Adrenal gland (tissue), 5 donors: ENCODE measurements at regions not wholly inside any gene's neighbourhood (a gene's known extent, or its start where the extent isn't known, plus 50 kb on each side); places are given as distances from the start of the nearest gene placed in this dataset.

ENCODE experiments used
- CTCF ChIP-seq, 6 experiments: fragments of 450-650 bp in 4 of 6; fragments of 200-600 bp in 2 of 6; sonication (generic) in 1 of 6; IDR thresholded peaks; 1 replicate in 5 of 6; 2 replicates in 1 of 6; pipeline versions ENCODE4 v1.5.1 to v1.8.0; 2016 to 2021; ENCODE audit warnings: antibody characterized with exemption in 6 of 6, mild to moderate bottlenecking in 2 of 6, moderate library complexity in 1 of 6
- POLR2A ChIP-seq, 2 donors: fragments of 450-650 bp; IDR thresholded peaks; one replicate each; pipeline ENCODE4 v1.6.1; 2017; ENCODE audit warnings: antibody characterized with exemption in 2 of 2, mild to moderate bottlenecking in 2 of 2, moderate library complexity in 1 of 2
- donor health status: DM: no; HTN: no; CAD: no.

- TF ChIP-seq CTCF (IDR thresholded peaks at IDR 0.05) (no peak), POLR2A (IDR thresholded peaks at IDR 0.05) (no peak)
These were observed 70.5 kb upstream of the IRF2 start for GRCh38 chr4:184544788-184545409.
